NB4 (cell line): ENCODE measurements at regions not wholly inside any gene's neighbourhood (a gene's known extent, or its start where the extent isn't known, plus 50 kb on each side); places are given as distances from the start of the nearest gene placed in this dataset.

Experiments used
- MAX ChIP-seq: IDR thresholded peaks from 2 replicates; pipeline ENCODE4 v1.6.1; 2011; ENCODE audit warnings: low read depth, low read length
- POLR2A ChIP-seq: IDR thresholded peaks from 2 replicates; pipeline ENCODE4 v1.6.1; 2011; ENCODE audit warnings: mild to moderate bottlenecking; ENCODE audit not compliant: insufficient read length; ENCODE audit errors: extremely low read depth
- TF ChIP-seq, protein P1 (sequence below): IDR thresholded peaks from one replicate; pipeline ENCODE4 v1.5.1; 2012; ENCODE audit warnings: low read depth, low read length

DNA sequence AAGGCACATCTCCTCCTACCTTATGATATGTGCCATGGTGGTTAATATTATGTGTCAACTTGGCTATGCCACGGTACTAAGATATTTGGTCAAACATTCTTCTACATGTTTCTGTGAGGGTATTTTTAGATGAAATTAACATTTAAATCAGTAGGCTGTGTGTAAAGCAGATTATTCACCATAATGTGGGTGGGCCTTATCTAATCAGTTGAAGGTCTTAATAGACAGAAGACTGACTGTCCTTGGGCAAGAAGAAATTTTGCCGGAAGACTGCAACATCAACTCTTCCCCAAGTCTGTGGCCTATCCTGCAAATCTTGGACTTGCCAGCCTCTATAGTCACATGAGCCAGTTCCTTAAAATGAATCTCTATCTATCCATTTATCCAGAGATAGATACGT lies 380.1 kb upstream of the DDI1 start:
- TF ChIP-seq, protein P1, sequence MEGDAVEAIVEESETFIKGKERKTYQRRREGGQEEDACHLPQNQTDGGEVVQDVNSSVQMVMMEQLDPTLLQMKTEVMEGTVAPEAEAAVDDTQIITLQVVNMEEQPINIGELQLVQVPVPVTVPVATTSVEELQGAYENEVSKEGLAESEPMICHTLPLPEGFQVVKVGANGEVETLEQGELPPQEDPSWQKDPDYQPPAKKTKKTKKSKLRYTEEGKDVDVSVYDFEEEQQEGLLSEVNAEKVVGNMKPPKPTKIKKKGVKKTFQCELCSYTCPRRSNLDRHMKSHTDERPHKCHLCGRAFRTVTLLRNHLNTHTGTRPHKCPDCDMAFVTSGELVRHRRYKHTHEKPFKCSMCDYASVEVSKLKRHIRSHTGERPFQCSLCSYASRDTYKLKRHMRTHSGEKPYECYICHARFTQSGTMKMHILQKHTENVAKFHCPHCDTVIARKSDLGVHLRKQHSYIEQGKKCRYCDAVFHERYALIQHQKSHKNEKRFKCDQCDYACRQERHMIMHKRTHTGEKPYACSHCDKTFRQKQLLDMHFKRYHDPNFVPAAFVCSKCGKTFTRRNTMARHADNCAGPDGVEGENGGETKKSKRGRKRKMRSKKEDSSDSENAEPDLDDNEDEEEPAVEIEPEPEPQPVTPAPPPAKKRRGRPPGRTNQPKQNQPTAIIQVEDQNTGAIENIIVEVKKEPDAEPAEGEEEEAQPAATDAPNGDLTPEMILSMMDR: no peak
- TF ChIP-seq MAX (no peak), POLR2A (no peak)
